Type B pancreatic cell (in vitro differentiated cells): ENCODE measurements at regions not wholly inside any gene's neighbourhood (a gene's known extent, or its start where the extent isn't known, plus 50 kb on each side); places are given as distances from the start of the nearest gene placed in this dataset.

Source experiments
- DNase-seq: peaks from one replicate; pipeline ENCODE4 v3.0.0; 2021; ENCODE audit warnings: mixed read lengths; ENCODE audit not compliant: unreplicated experiment; ENCODE audit errors: extremely low spot score
- H3K27ac Mint-ChIP-seq: 2 replicates; pipeline ENCODE4 v1.8.0; 2021; ENCODE audit warnings: mild to moderate bottlenecking, mixed read lengths
- H3K27me3 Mint-ChIP-seq: 2 replicates; pipeline ENCODE4 v1.8.0; 2021; ENCODE audit warnings: mixed read lengths
- H3K36me3 Mint-ChIP-seq: 2 replicates; pipeline ENCODE4 v1.8.0; 2021; ENCODE audit warnings: mixed read lengths
- H3K4me1 Mint-ChIP-seq: one replicate; pipeline ENCODE4 v1.8.0; 2021; ENCODE audit warnings: mixed read lengths; ENCODE audit not compliant: unreplicated experiment
- H3K4me3 Mint-ChIP-seq: 2 replicates; pipeline ENCODE4 v1.8.0; 2021; ENCODE audit warnings: mild to moderate bottlenecking, mixed read lengths
- H3K9me3 Mint-ChIP-seq: 2 replicates; pipeline ENCODE4 v1.8.0; 2021; ENCODE audit warnings: mixed read lengths
- TF ChIP-seq, protein P1 (sequence below): fragments of 200-600 bp; sonication (generic); conservative IDR thresholded peaks from 2 replicates; pipeline ENCODE4 v1.5.0; 2021; ENCODE audit warnings: antibody characterized with exemption, mild to moderate bottlenecking

DNA sequence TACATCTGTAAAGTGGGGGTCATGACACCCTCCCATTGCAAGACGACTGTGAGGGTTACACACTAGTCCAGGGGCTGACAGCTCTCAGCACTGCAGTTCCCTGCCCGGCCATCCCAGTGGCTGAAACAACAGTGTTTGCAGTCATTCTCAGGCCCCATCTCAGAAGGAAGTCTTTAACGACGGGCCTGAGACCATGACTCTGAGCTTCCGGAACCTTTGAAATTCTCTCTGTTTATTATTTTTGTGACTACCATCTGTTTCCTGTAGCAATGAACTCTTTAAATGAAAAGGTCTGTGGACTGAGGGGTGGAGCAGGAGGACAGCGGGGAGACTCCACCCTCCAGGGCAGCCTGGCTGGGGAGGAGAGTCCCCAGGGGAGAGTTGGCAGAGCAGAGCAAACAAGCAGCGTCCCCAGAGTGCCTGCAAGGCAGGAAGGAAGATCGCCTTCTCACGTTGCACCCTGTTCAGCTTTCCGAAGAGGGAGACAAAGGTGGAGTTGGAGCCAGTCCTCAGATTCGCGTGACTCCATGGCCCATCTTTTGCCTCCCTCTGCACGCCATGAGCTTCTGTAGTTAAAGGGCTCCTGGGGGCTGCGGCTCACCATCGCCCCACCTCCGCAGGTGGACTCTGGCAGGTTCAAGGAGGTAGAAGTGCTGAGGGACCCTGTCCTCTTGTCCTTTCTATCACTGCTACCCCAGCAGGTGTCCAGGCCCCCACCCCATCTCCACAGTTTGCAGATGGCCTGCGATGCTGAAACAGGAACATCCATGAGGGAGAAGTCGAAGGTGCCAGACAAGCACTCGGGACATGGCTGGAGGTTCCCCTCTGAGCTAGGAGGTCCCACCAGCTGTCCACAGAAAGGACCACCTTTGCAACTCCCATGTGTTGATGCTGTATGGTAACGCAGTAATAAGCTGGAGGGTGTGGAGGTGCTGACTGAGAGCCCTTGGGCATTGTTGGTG, 525.8 kb upstream of the PROK2 start:
- Mint-ChIP-seq H3K27ac (no peak overlapping the region), H3K4me3 (peak overlapping the region; percentile 68), H3K9me3 (no peaks in the 10 kb centered on the region), H3K27me3 (peaks cover 13% of the 10 kb centered on the region), H3K36me3 (no peaks in the 10 kb centered on the region), H3K4me1 (peaks cover 40% of the 10 kb centered on the region)
- DNase-seq = no peak
- TF ChIP-seq, protein P1, sequence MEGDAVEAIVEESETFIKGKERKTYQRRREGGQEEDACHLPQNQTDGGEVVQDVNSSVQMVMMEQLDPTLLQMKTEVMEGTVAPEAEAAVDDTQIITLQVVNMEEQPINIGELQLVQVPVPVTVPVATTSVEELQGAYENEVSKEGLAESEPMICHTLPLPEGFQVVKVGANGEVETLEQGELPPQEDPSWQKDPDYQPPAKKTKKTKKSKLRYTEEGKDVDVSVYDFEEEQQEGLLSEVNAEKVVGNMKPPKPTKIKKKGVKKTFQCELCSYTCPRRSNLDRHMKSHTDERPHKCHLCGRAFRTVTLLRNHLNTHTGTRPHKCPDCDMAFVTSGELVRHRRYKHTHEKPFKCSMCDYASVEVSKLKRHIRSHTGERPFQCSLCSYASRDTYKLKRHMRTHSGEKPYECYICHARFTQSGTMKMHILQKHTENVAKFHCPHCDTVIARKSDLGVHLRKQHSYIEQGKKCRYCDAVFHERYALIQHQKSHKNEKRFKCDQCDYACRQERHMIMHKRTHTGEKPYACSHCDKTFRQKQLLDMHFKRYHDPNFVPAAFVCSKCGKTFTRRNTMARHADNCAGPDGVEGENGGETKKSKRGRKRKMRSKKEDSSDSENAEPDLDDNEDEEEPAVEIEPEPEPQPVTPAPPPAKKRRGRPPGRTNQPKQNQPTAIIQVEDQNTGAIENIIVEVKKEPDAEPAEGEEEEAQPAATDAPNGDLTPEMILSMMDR = no peak

DNA sequence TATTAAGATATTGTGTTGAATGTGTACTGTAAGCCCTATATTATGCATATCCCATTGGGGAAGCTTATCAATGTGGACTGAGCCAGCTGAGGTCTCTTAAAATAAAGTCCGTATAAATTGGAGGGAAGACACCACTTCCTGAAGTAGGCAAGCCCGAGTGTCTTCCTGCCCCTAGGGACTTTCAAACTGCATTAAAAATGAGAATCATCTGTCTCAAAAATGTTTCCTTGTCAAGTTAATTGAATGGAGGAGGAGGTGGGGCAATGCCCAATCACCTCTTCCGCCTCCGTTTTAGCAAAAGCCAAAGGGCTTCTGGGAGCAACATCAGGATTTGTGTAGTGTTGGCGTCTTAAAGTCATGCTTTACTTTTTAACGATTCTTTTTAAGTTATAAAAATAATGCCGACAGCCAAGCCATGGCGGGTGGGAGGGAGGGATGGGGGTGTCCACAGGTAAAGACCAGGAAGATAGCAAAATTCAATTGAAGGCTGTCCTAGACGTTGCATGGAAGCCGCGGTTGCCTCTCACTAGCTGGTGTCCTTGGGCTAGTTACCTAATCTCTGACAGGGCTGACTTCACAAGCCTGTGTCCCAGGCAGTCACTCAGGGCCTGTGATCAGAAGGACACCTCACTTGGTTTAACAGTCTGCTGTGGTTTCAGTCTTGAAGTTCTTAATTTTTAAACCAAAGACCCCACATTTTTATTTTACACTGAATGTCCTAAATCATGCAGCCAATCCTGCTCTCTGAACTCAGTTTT, 524.9 kb upstream of the PROK2 start:
- DNase-seq = no peak
- peaks cover 44% of the 10 kb centered on the region for H3K4me1 Mint-ChIP-seq
- H3K4me3 Mint-ChIP-seq = no peak overlapping the region
- H3K9me3 Mint-ChIP-seq = no peaks in the 10 kb centered on the region
- TF ChIP-seq, protein P1 = no peak
- peak overlapping the region; percentile 41 for H3K27ac Mint-ChIP-seq
- no peaks in the 10 kb centered on the region for H3K36me3 Mint-ChIP-seq
- H3K27me3 Mint-ChIP-seq = peaks cover 19% of the 10 kb centered on the region

DNA sequence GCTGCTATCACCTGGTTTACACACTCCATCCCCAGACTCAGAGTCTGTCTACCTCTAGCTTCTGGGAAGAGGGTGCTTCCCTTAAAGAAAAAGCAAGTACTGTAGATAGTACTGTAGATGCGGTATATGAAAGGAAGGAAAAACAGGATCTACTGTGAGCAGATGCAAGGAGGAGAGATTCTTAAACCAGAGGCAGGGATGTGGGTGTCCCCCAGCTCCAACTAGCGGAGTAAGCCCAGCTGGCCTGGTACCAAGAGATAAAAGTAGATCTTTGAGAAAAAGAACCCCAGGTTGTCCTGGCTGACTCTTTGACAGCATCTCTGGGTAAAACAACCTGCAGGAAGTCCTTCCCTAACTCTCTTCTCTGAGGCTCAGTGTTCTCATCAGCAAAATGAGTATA, 523.7 kb upstream of the PROK2 start:
- no peaks in the 10 kb centered on the region for H3K9me3 Mint-ChIP-seq
- no peak overlapping the region for H3K27ac Mint-ChIP-seq
- peaks cover 31% of the 10 kb centered on the region for H3K27me3 Mint-ChIP-seq
- no peak overlapping the region for H3K4me3 Mint-ChIP-seq
- no peak for DNase-seq
- TF ChIP-seq, protein P1 = no peak
- peaks cover 51% of the 10 kb centered on the region for H3K4me1 Mint-ChIP-seq
- H3K36me3 Mint-ChIP-seq = no peaks in the 10 kb centered on the region

DNA sequence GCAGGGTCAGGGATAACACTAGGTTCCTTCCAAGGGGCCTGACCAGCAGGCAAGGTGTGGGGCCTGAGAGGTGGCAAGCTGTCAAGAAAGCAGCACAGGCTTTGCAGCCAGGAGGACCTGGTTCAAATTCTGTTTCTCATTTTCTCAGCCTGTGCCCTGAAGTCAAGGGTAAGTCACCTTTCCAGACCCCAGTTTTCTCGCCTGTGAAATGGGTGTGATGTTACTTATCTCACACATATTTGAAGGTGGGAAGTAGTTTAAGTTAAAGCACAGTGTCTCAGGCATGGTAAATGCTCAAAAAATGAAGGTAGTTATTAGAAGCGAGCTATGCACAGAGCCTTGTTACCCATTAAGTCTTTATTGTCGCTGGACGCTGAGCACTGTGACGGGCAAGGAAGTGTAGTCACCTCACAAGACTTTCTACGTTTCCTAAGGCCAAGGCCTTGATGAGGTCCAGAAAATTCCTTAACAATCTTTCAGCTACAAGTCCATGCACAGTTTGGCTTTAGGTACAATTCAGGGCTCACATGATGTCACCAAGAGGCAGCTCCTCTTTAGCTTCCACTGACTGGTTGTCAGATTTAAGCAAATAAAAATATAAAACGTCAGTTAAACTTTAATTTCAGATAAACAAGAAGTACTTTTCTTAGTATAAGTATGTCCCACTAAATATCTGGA, 522.6 kb upstream of the PROK2 start:
- TF ChIP-seq, protein P1 = no peak
- peaks cover 55% of the 10 kb centered on the region for H3K4me1 Mint-ChIP-seq
- no peak for DNase-seq
- H3K27me3 Mint-ChIP-seq = peaks cover 33% of the 10 kb centered on the region
- H3K9me3 Mint-ChIP-seq = no peaks in the 10 kb centered on the region
- peak overlapping the region; percentile 73 for H3K27ac Mint-ChIP-seq
- peak overlapping the region; percentile 63 for H3K4me3 Mint-ChIP-seq
- H3K36me3 Mint-ChIP-seq = no peaks in the 10 kb centered on the region

DNA sequence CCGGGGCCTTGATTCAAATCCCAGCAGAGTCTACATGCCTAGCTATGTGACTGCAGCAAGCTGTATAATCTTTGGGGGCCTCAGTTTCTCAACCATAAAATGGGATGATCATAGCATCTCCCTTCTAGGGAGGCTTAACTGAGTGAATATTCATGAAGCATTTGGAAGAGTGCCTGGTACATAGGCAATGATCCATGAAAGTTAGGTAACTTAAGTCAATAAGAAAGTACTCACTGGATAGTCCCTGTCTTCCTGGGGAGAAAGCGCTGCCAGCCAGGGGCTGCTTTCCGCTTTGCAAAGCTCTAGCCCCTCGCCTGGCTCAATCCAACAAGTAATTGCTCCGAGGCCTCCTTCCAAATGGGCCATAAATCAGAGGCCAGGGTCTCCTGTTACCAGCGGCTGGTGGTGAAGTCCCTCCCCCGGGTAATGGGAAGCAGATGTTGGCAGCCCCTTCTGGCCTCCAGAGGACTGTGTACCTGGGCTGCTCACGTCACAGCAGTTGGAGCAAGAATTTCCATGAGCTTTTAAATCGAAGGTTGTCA, 521.9 kb upstream of the PROK2 start:
- TF ChIP-seq, protein P1 = no peak
- Mint-ChIP-seq H3K36me3 (no peaks in the 10 kb centered on the region), H3K27ac (peak overlapping the region; percentile 73), H3K9me3 (no peaks in the 10 kb centered on the region), H3K4me1 (peaks cover 55% of the 10 kb centered on the region), H3K4me3 (peak overlapping the region; percentile 63), H3K27me3 (peaks cover 38% of the 10 kb centered on the region)
- peak; percentile 85 for DNase-seq
